ENCODE measurements at regions not wholly inside any gene's neighbourhood (a gene's known extent, or its start where the extent isn't known, plus 50 kb on each side); places are given as distances from the start of the nearest gene placed in this dataset.
"Not testable (repeated sequence)": the region's sequence is repeated elsewhere in the genome, so short reads cannot be mapped to it uniquely, and the experiment has no call there.

GRCh38 chr4:112952313-112952700, 97.1 kb upstream of the ANK2 start:
- DNase-seq = no peak

GRCh38 chr4:112953262-112953661, 96.2 kb upstream of the ANK2 start:
- no peak for DNase-seq

- DNase-seq = no peak
Measured at GRCh38 chr4:112954286-112954685, 95.2 kb upstream of the ANK2 start.

GRCh38 chr4:112956484-112956896, 93.0 kb upstream of the ANK2 start:
- no peak for DNase-seq

- DNase-seq = not testable (repeated sequence)
Measured at GRCh38 chr4:112957764-112958163, 91.7 kb upstream of the ANK2 start.

- no peak for DNase-seq
Measured at GRCh38 chr4:112966701-112967488, 82.6 kb upstream of the ANK2 start.

GRCh38 chr4:112968451-112969159, 80.8 kb upstream of the ANK2 start:
- DNase-seq = no peak

GRCh38 chr4:112970903-112971302, 78.5 kb upstream of the ANK2 start:
- DNase-seq = no peak

GRCh38 chr4:112973750-112974251, 75.7 kb upstream of the ANK2 start:
- DNase-seq = no peak

- DNase-seq = no peak
Measured at GRCh38 chr4:112975567-112976355, 73.7 kb upstream of the ANK2 start.

- no peak for DNase-seq
Measured at GRCh38 chr4:112978691-112979472, 70.6 kb upstream of the ANK2 start.

- DNase-seq = no peak
Measured at GRCh38 chr4:112979881-112980421, 69.5 kb upstream of the ANK2 start.

- DNase-seq = no peak
Measured at GRCh38 chr4:112982680-112983079, 66.8 kb upstream of the ANK2 start.

- DNase-seq = no peak
Measured at GRCh38 chr4:112994732-112995464, 54.6 kb upstream of the ANK2 start.
